K562 (cell line): ENCODE measurements at regions not wholly inside any gene's neighbourhood (a gene's known extent, or its start where the extent isn't known, plus 50 kb on each side); places are given as distances from the start of the nearest gene placed in this dataset.

ENCODE experiments used
- ATAC-seq: fragments of 200-7000 bp; cut with Tn5 transposase; 3 replicates; pipeline ENCODE4 v1.9.1; 2020; ENCODE audit warnings: moderate library complexity
- BruUV-seq: library from RNA; stranded (reverse); fragments of 400-500 nt; replicated peaks from 2 replicates; lab custom pipeline; 2021; lab: Mats Ljungman, UMichigan
- CTCF ChIA-PET: fragments of 300-600 bp; formaldehyde crosslinking; extraction: SDS; loops from one replicate; lab custom pipeline; 2021; ENCODE audit warnings: low intra/inter-chr PET ratio; lab: Yijun Ruan, JAX
- POLR2A ChIA-PET: fragments of 300-600, 350-650 bp; sonication (Branson Sonifier 250); formaldehyde crosslinking; extraction: SDS; loops from one replicate; lab custom pipeline; 2021; ENCODE audit warnings: antibody characterized with exemption, inconsistent platforms; lab: Yijun Ruan, JAX
- DNase-seq, 4 experiments: peaks; one replicate each; pipeline versions ENCODE4 v3.0.0 to v3.0.0-alpha.2; 2011 to 2018; ENCODE audit warnings: low spot score in 3 of 4, mixed read lengths in 3 of 4; ENCODE audit errors: extremely low read depth in 1 of 4
- FAIRE-seq: peaks from 2 replicates; lab custom pipeline; 2011; peaks lifted over from hg19 to GRCh38; lab: Jason Lieb, UNC
- H2AFZ ChIP-seq: 2 replicates; pipeline ENCODE4 v1.6.0; 2011; ENCODE audit warnings: low read depth, low read length, control low read depth, inconsistent platforms
- H3K27ac ChIP-seq: fragments of 200-600 bp; 3 replicates; pipeline ENCODE4 v1.8.0; 2011; ENCODE audit warnings: low read depth, mild to moderate bottlenecking, control low read depth, inconsistent platforms, low read length, moderate library complexity, mixed read lengths; ENCODE audit errors: extremely low read depth
- H3K27me3 ChIP-seq, 2 experiments: fragments of 300-600 bp in 1 of 2; 2 replicates in 1 of 2; 3 replicates in 1 of 2; pipeline versions ENCODE4 v1.6.0 to v1.8.0; 2011; ENCODE audit warnings: inconsistent platforms in 2 of 2, low read length in 2 of 2, mild to moderate bottlenecking in 1 of 2, mixed read lengths in 1 of 2, moderate library complexity in 1 of 2; ENCODE audit not compliant: control insufficient read depth in 2 of 2, insufficient read depth in 2 of 2
- H3K36me3 ChIP-seq: fragments of 300-600 bp; 3 replicates; pipeline ENCODE4 v1.8.0; 2011; ENCODE audit warnings: mild to moderate bottlenecking, low read length, inconsistent platforms; ENCODE audit not compliant: control insufficient read depth, insufficient read depth
- H3K4me1 ChIP-seq, 2 experiments: fragments of 200-600 bp in 1 of 2; replicated peaks in 1 of 2; 2 replicates in 1 of 2; 3 replicates in 1 of 2; pipeline versions ENCODE4 v1.5.1 to v1.8.0; 2011; ENCODE audit warnings: inconsistent platforms in 2 of 2, low read length in 2 of 2, mild to moderate bottlenecking in 1 of 2, mixed read lengths in 1 of 2, moderate library complexity in 1 of 2; ENCODE audit not compliant: control insufficient read depth in 2 of 2, insufficient read depth in 2 of 2
- H3K4me2 ChIP-seq: 2 replicates; pipeline ENCODE4 v1.6.1; 2011; ENCODE audit warnings: low read length, control low read depth, inconsistent platforms, mixed read lengths; ENCODE audit not compliant: insufficient read depth
- H3K4me3 ChIP-seq: fragments of 200-600 bp; sonication (generic), shearing (Covaris generic); 2 replicates; pipeline ENCODE4 v1.5.1; 2016; ENCODE audit warnings: control low read depth, inconsistent platforms
- H3K79me2 ChIP-seq: fragments of 200-600 bp; 3 replicates; pipeline ENCODE4 v1.8.0; 2011; ENCODE audit warnings: low read length, inconsistent platforms; ENCODE audit not compliant: control insufficient read depth, insufficient read depth
- H3K9ac ChIP-seq, 2 experiments: 2 replicates each; pipeline versions ENCODE4 v1.6.0 to v1.6.1; 2011; ENCODE audit warnings: low read depth in 2 of 2, low read length in 2 of 2, control low read depth in 1 of 2, inconsistent platforms in 1 of 2, mild to moderate bottlenecking in 1 of 2, mixed read lengths in 1 of 2; ENCODE audit not compliant: insufficient read depth in 1 of 2
- H3K9me1 ChIP-seq: one replicate; pipeline ENCODE4 v1.6.0; 2011; ENCODE audit warnings: inconsistent platforms, mild to moderate bottlenecking, low read length, moderate library complexity; ENCODE audit not compliant: control insufficient read depth, insufficient read depth
- H3K9me3 ChIP-seq: replicated peaks from 2 replicates; pipeline ENCODE4 v1.5.1; 2011; ENCODE audit warnings: low read depth, low read length, inconsistent platforms; ENCODE audit not compliant: control insufficient read depth, insufficient read depth
- H4K20me1 ChIP-seq: replicated peaks from 2 replicates; pipeline ENCODE4 v1.6.1; 2011; ENCODE audit warnings: low read length, inconsistent platforms, mixed read lengths; ENCODE audit not compliant: control insufficient read depth, insufficient read depth
- ESRRA ChIP-seq: fragments of 450-650 bp; IDR thresholded peaks from 2 replicates; pipeline ENCODE4 v1.6.1; 2014; ENCODE audit warnings: low read depth, mild to moderate bottlenecking, moderate library complexity, borderline replicate concordance
- GABPB2 ChIP-seq: fragments of 250-450 bp; sonication (Bioruptor Pico); conservative IDR thresholded peaks from 2 replicates; pipeline ENCODE4 v1.5.1; 2021; ENCODE audit warnings: mild to moderate bottlenecking
- JUN ChIP-seq, 2 experiments: sonication (generic) in 1 of 2; formaldehyde crosslinking in 1 of 2; IDR thresholded peaks; 2 replicates each; pipeline versions ENCODE4 v1.6.1 to v1.8.0; 2012 to 2022; ENCODE audit warnings: borderline replicate concordance in 2 of 2, mild to moderate bottlenecking in 2 of 2, improper control_type of control experiment in 1 of 2, low read depth in 1 of 2, low read length in 1 of 2, missing genetic modification reagents in 1 of 2
- PTRF ChIP-seq: fragments of 450-650 bp; IDR thresholded peaks from 2 replicates; pipeline ENCODE4 v1.6.1; 2016; ENCODE audit warnings: mild to moderate bottlenecking, missing genetic modification characterization, missing compliant biosample characterization
- RCOR1 ChIP-seq, 2 experiments: IDR thresholded peaks; 2 replicates each; pipeline ENCODE4 v1.6.1; 2012; ENCODE audit warnings: low read depth in 2 of 2, low read length in 2 of 2, borderline replicate concordance in 1 of 2, improper control_type of control experiment in 1 of 2
- SNRNP70 ChIP-seq: fragments of 200-400 bp; formaldehyde crosslinking; optimal IDR thresholded peaks from 2 replicates; pipeline ENCODE3; 2017; ENCODE audit warnings: low read depth, low read length
- TAL1 ChIP-seq: fragments of 450-650 bp; IDR thresholded peaks from 2 replicates; pipeline ENCODE4 v1.6.1; 2016; ENCODE audit warnings: mild to moderate bottlenecking
- ZNF165 ChIP-seq: fragments of 250-450 bp; sonication (Bioruptor Pico); IDR thresholded peaks from 2 replicates; pipeline ENCODE4 v1.4.0; 2020; ENCODE audit warnings: borderline replicate concordance
- ZNF766 ChIP-seq: fragments of 200-800 bp; sonication (Bioruptor generic); conservative IDR thresholded peaks from 2 replicates; pipeline ENCODE4 v1.6.1; 2016; ENCODE audit warnings: missing genetic modification characterization, missing compliant biosample characterization
- WGBS: fragments of 100-300 bp; shearing (Covaris generic); methylation state at CpG from one replicate; pipeline ENCODE4 v1.1.6; 2016; ENCODE audit warnings: low coverage, mixed read lengths; ENCODE audit not compliant: insufficient coverage; ENCODE audit errors: missing lambda C conversion rate; 5-methylcytosine and 5-hydroxymethylcytosine counted together
- in situ Hi-C: fragments of 300-500 bp; cut with MboI; formaldehyde crosslinking; loops from 4 replicates; pipeline ENCODE4 v1.15.0; 2018; ENCODE audit warnings: inconsistent platforms, mixed read lengths
- intact Hi-C: fragments of 100-400 bp; cut with micrococcal nuclease; formaldehyde crosslinking; loops from 2 replicates; pipeline ENCODE4 v1.14.2; 2022
- TF ChIP-seq, protein P1 (sequence below): fragments of 200-800 bp; sonication (Bioruptor generic); IDR thresholded peaks from 2 replicates; pipeline ENCODE4 v1.6.1; 2016; ENCODE audit warnings: missing genetic modification characterization, missing compliant biosample characterization
- TF ChIP-seq, protein P2 (sequence below): sonication (generic); formaldehyde crosslinking; IDR thresholded peaks from 2 replicates; pipeline ENCODE4 v1.5.0; 2020; ENCODE audit warnings: missing genetic modification reagents
- TF ChIP-seq, protein P3 (sequence below): sonication (generic); formaldehyde crosslinking; IDR thresholded peaks from 2 replicates; pipeline ENCODE4 v1.8.0; 2022; ENCODE audit warnings: mild to moderate bottlenecking, missing genetic modification reagents
- TF ChIP-seq, protein P4 (sequence below): fragments of 450-650 bp; formaldehyde crosslinking; IDR thresholded peaks from 2 replicates; pipeline ENCODE4 v1.4.0; 2022; ENCODE audit warnings: mild to moderate bottlenecking, moderate library complexity
- TF ChIP-seq, protein P5 (sequence below): IDR thresholded peaks from 2 replicates; pipeline ENCODE4 v1.6.1; 2014; ENCODE audit warnings: antibody characterized with exemption

DNA sequence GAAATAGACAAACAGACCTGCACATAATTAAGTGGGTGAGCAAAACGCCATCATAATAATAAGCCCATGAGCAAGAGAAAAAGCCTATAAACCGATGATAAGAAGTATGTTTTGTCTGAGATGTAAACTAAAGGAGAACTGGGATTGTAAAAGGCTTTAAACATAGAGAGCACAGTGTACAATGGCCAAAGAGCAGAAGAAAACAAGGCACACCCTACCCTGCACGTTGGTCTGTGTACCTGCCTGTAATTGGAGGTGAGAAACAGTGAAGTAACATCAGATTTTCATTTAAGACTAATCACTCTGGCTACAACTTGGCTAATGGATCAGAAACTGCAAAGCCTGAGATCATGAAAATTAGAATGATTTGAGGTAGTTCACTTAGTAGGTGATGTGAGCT lies 1094.7 kb upstream of the GYPC start:
- CTCF ChIA-PET, result no interaction called here
- in situ Hi-C loops, result no loop called here
- POLR2A ChIA-PET, result no interaction called here
- Histone ChIP-seq H3K27me3 (no peaks in the 10 kb centered on the region), H4K20me1 (no peaks in the 10 kb centered on the region), H3K79me2 (no peaks in the 10 kb centered on the region), H3K4me3 (no peak overlapping the region), H3K4me1 (no peaks in the 10 kb centered on the region), H3K9ac (no peak overlapping the region), H3K9me1 (no peaks in the 10 kb centered on the region), H3K36me3 (no peaks in the 10 kb centered on the region), H3K27ac (no peak overlapping the region), H2AFZ (no peak overlapping the region), H3K4me2 (no peak overlapping the region), H3K9me3 (no peaks in the 10 kb centered on the region; the same call in 1 of the 2 replicates)
- intact Hi-C loops, result no loop called here
- ATAC-seq (no peak), DNase-seq (no peak), FAIRE-seq (no peak)
- BruUV-seq, result no TSS peak
- 0% methylated on average over 3 of the region's 3 CpGs for WGBS
- TF ChIP-seq ZNF766 (no peak), SNRNP70 (no peak), ESRRA (no peak), TAL1 (no peak), PTRF (tag) (no peak), JUN (IDR thresholded peaks at IDR 0.05; ENCODE audit: borderline replicate concordance, low read depth, low read length) (no peak), JUN (CRISPR knock-in tag; IDR thresholded peaks at IDR 0.05; ENCODE audit: borderline replicate concordance) (no peak), GABPB2 (CRISPR knock-in tag) (no peak), RCOR1 (IDR thresholded peaks at IDR 0.05; ENCODE audit: borderline replicate concordance in 1 of 2, low read depth in 2 of 2, low read length in 2 of 2) (no peak), ZNF165 (CRISPR knock-in tag) (no peak)
- TF ChIP-seq, protein P1, sequence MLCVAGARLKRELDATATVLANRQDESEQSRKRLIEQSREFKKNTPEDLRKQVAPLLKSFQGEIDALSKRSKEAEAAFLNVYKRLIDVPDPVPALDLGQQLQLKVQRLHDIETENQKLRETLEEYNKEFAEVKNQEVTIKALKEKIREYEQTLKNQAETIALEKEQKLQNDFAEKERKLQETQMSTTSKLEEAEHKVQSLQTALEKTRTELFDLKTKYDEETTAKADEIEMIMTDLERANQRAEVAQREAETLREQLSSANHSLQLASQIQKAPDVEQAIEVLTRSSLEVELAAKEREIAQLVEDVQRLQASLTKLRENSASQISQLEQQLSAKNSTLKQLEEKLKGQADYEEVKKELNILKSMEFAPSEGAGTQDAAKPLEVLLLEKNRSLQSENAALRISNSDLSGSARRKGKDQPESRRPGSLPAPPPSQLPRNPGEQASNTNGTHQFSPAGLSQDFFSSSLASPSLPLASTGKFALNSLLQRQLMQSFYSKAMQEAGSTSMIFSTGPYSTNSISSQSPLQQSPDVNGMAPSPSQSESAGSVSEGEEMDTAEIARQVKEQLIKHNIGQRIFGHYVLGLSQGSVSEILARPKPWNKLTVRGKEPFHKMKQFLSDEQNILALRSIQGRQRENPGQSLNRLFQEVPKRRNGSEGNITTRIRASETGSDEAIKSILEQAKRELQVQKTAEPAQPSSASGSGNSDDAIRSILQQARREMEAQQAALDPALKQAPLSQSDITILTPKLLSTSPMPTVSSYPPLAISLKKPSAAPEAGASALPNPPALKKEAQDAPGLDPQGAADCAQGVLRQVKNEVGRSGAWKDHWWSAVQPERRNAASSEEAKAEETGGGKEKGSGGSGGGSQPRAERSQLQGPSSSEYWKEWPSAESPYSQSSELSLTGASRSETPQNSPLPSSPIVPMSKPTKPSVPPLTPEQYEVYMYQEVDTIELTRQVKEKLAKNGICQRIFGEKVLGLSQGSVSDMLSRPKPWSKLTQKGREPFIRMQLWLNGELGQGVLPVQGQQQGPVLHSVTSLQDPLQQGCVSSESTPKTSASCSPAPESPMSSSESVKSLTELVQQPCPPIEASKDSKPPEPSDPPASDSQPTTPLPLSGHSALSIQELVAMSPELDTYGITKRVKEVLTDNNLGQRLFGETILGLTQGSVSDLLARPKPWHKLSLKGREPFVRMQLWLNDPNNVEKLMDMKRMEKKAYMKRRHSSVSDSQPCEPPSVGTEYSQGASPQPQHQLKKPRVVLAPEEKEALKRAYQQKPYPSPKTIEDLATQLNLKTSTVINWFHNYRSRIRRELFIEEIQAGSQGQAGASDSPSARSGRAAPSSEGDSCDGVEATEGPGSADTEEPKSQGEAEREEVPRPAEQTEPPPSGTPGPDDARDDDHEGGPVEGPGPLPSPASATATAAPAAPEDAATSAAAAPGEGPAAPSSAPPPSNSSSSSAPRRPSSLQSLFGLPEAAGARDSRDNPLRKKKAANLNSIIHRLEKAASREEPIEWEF (CRISPR knock-in tag), result no peak
- TF ChIP-seq, protein P2, sequence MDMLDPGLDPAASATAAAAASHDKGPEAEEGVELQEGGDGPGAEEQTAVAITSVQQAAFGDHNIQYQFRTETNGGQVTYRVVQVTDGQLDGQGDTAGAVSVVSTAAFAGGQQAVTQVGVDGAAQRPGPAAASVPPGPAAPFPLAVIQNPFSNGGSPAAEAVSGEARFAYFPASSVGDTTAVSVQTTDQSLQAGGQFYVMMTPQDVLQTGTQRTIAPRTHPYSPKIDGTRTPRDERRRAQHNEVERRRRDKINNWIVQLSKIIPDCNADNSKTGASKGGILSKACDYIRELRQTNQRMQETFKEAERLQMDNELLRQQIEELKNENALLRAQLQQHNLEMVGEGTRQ (CRISPR knock-in tag), result no peak
- TF ChIP-seq, protein P3, sequence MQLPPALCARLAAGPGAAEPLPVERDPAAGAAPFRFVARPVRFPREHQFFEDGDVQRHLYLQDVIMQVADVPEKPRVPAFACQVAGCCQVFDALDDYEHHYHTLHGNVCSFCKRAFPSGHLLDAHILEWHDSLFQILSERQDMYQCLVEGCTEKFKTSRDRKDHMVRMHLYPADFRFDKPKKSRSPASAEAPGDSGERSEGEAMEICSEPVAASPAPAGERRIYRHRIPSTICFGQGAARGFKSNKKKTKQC (CRISPR knock-in tag), result no peak
- TF ChIP-seq, protein P4, sequence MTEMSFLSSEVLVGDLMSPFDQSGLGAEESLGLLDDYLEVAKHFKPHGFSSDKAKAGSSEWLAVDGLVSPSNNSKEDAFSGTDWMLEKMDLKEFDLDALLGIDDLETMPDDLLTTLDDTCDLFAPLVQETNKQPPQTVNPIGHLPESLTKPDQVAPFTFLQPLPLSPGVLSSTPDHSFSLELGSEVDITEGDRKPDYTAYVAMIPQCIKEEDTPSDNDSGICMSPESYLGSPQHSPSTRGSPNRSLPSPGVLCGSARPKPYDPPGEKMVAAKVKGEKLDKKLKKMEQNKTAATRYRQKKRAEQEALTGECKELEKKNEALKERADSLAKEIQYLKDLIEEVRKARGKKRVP (CRISPR knock-in tag), result no peak
- TF ChIP-seq, protein P5, sequence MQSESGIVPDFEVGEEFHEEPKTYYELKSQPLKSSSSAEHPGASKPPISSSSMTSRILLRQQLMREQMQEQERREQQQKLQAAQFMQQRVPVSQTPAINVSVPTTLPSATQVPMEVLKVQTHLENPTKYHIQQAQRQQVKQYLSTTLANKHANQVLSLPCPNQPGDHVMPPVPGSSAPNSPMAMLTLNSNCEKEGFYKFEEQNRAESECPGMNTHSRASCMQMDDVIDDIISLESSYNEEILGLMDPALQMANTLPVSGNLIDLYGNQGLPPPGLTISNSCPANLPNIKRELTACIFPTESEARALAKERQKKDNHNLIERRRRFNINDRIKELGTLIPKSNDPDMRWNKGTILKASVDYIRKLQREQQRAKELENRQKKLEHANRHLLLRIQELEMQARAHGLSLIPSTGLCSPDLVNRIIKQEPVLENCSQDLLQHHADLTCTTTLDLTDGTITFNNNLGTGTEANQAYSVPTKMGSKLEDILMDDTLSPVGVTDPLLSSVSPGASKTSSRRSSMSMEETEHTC, result no peak
